H1 (cell line): ENCODE measurements at regions not wholly inside any gene's neighbourhood (a gene's known extent, or its start where the extent isn't known, plus 50 kb on each side); places are given as distances from the start of the nearest gene placed in this dataset.

ENCODE experiments used
- BACH1 ChIP-seq: IDR thresholded peaks from 2 replicates; pipeline ENCODE4 v1.6.1; 2012; ENCODE audit warnings: low read length, improper control_type of control experiment
- CEBPB ChIP-seq: IDR thresholded peaks from 2 replicates; pipeline ENCODE4 v1.6.1; 2012; ENCODE audit warnings: low read depth, low read length
- CHD2 ChIP-seq: IDR thresholded peaks from 2 replicates; pipeline ENCODE4 v1.6.1; 2012; ENCODE audit warnings: low read length, improper control_type of control experiment
- JUN ChIP-seq: IDR thresholded peaks from 2 replicates; pipeline ENCODE4 v1.6.1; 2011; ENCODE audit warnings: low read depth, mild to moderate bottlenecking, improper control_type of control experiment, low read length
- SP2 ChIP-seq: IDR thresholded peaks from 2 replicates; pipeline ENCODE4 v1.6.1; 2012; ENCODE audit warnings: mild to moderate bottlenecking, low read length, inconsistent platforms
- TF ChIP-seq, protein P1 (sequence below): fragments of 300-600 bp; sonication (generic); IDR thresholded peaks from 2 replicates; pipeline ENCODE4 v1.7.1; 2012; ENCODE audit warnings: low read length, moderate library complexity, mild to moderate bottlenecking, inconsistent platforms; ENCODE audit not compliant: insufficient replicate concordance

DNA sequence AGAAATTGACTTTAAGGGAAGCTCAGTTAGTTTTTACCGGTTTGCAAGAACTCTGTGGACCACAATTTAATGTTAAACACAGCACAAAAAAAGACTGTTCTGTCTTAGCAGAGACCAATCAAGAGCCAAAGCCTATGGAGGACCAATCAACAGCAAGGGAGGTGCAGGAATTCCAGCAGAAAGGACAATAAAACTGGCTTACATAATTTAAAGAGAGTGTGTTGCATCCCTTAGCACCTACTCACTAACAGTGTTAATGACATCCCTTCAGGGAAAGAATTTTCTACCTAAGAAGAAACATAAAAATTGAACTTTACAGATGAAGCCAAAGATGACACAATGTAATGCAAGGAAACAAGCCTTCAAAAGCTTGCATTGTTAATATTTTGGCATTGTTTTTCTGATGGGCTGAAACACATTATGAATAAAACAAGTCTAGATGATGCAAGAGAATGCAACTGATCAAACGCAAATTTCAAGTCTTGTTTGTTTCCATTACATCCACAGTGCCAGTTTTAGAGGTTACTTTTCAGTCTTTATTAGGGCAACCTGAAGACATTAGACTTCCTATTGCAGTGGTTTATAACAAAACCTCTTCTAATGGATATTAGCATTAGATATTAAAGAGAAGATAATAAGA, 111.3 kb upstream of the FST start (continued):
- TF ChIP-seq CHD2 (no peak), JUN (no peak), CEBPB (no peak), BACH1 (no peak), SP2 (no peak)
- TF ChIP-seq, protein P1, sequence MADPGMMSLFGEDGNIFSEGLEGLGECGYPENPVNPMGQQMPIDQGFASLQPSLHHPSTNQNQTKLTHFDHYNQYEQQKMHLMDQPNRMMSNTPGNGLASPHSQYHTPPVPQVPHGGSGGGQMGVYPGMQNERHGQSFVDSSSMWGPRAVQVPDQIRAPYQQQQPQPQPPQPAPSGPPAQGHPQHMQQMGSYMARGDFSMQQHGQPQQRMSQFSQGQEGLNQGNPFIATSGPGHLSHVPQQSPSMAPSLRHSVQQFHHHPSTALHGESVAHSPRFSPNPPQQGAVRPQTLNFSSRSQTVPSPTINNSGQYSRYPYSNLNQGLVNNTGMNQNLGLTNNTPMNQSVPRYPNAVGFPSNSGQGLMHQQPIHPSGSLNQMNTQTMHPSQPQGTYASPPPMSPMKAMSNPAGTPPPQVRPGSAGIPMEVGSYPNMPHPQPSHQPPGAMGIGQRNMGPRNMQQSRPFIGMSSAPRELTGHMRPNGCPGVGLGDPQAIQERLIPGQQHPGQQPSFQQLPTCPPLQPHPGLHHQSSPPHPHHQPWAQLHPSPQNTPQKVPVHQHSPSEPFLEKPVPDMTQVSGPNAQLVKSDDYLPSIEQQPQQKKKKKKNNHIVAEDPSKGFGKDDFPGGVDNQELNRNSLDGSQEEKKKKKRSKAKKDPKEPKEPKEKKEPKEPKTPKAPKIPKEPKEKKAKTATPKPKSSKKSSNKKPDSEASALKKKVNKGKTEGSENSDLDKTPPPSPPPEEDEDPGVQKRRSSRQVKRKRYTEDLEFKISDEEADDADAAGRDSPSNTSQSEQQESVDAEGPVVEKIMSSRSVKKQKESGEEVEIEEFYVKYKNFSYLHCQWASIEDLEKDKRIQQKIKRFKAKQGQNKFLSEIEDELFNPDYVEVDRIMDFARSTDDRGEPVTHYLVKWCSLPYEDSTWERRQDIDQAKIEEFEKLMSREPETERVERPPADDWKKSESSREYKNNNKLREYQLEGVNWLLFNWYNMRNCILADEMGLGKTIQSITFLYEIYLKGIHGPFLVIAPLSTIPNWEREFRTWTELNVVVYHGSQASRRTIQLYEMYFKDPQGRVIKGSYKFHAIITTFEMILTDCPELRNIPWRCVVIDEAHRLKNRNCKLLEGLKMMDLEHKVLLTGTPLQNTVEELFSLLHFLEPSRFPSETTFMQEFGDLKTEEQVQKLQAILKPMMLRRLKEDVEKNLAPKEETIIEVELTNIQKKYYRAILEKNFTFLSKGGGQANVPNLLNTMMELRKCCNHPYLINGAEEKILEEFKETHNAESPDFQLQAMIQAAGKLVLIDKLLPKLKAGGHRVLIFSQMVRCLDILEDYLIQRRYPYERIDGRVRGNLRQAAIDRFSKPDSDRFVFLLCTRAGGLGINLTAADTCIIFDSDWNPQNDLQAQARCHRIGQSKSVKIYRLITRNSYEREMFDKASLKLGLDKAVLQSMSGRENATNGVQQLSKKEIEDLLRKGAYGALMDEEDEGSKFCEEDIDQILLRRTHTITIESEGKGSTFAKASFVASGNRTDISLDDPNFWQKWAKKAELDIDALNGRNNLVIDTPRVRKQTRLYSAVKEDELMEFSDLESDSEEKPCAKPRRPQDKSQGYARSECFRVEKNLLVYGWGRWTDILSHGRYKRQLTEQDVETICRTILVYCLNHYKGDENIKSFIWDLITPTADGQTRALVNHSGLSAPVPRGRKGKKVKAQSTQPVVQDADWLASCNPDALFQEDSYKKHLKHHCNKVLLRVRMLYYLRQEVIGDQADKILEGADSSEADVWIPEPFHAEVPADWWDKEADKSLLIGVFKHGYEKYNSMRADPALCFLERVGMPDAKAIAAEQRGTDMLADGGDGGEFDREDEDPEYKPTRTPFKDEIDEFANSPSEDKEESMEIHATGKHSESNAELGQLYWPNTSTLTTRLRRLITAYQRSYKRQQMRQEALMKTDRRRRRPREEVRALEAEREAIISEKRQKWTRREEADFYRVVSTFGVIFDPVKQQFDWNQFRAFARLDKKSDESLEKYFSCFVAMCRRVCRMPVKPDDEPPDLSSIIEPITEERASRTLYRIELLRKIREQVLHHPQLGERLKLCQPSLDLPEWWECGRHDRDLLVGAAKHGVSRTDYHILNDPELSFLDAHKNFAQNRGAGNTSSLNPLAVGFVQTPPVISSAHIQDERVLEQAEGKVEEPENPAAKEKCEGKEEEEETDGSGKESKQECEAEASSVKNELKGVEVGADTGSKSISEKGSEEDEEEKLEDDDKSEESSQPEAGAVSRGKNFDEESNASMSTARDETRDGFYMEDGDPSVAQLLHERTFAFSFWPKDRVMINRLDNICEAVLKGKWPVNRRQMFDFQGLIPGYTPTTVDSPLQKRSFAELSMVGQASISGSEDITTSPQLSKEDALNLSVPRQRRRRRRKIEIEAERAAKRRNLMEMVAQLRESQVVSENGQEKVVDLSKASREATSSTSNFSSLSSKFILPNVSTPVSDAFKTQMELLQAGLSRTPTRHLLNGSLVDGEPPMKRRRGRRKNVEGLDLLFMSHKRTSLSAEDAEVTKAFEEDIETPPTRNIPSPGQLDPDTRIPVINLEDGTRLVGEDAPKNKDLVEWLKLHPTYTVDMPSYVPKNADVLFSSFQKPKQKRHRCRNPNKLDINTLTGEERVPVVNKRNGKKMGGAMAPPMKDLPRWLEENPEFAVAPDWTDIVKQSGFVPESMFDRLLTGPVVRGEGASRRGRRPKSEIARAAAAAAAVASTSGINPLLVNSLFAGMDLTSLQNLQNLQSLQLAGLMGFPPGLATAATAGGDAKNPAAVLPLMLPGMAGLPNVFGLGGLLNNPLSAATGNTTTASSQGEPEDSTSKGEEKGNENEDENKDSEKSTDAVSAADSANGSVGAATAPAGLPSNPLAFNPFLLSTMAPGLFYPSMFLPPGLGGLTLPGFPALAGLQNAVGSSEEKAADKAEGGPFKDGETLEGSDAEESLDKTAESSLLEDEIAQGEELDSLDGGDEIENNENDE: no peak
- TF ChIP-seq, all 59 proteins: peak for 0
